Ovary (tissue), 3 donors: ENCODE measurements at regions not wholly inside any gene's neighbourhood (a gene's known extent, or its start where the extent isn't known, plus 50 kb on each side); places are given as distances from the start of the nearest gene placed in this dataset.

Experiments used
- POLR2A ChIP-seq: fragments of 450-650 bp; IDR thresholded peaks from one replicate; pipeline ENCODE4 v1.6.1; 2017; ENCODE audit warnings: antibody characterized with exemption, mild to moderate bottlenecking, moderate library complexity
- TF ChIP-seq, protein P1 (sequence below), 3 donors: fragments of 450-650 bp in 2 of 3; fragments of 200-600 bp in 1 of 3; IDR thresholded peaks; one replicate each; pipeline versions ENCODE4 v1.5.1 to v1.8.0; 2016 to 2022; ENCODE audit warnings: antibody characterized with exemption in 3 of 3, mild to moderate bottlenecking in 1 of 3
- donor health status: DM: no; HTN: no; CAD: no.

DNA sequence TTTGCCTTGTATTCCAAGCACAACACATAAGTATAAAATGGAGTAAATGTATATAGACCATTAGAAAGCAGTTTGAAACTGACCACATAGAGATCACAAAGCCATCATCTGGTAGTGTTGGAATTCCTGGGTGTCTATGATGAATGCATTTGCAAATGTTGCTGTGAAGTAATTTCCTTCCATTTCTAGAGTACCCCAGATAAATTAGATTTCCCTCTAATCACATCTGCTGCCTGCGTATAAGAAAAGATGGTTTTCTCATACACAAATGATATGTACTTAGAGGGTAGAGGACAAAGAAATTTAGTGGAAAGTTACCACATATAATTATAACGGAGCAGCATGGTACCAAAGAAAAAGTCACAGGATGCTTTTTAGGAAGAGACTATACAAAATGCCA is 1117.8 kb downstream of the IGSF11 start:
- TF ChIP-seq, protein P1, sequence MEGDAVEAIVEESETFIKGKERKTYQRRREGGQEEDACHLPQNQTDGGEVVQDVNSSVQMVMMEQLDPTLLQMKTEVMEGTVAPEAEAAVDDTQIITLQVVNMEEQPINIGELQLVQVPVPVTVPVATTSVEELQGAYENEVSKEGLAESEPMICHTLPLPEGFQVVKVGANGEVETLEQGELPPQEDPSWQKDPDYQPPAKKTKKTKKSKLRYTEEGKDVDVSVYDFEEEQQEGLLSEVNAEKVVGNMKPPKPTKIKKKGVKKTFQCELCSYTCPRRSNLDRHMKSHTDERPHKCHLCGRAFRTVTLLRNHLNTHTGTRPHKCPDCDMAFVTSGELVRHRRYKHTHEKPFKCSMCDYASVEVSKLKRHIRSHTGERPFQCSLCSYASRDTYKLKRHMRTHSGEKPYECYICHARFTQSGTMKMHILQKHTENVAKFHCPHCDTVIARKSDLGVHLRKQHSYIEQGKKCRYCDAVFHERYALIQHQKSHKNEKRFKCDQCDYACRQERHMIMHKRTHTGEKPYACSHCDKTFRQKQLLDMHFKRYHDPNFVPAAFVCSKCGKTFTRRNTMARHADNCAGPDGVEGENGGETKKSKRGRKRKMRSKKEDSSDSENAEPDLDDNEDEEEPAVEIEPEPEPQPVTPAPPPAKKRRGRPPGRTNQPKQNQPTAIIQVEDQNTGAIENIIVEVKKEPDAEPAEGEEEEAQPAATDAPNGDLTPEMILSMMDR (IDR thresholded peaks at IDR 0.05): no peak
- TF ChIP-seq POLR2A: no peak
